ENCODE measurements at regions not wholly inside any gene's neighbourhood (a gene's known extent, or its start where the extent isn't known, plus 50 kb on each side); places are given as distances from the start of the nearest gene placed in this dataset.

DNA sequence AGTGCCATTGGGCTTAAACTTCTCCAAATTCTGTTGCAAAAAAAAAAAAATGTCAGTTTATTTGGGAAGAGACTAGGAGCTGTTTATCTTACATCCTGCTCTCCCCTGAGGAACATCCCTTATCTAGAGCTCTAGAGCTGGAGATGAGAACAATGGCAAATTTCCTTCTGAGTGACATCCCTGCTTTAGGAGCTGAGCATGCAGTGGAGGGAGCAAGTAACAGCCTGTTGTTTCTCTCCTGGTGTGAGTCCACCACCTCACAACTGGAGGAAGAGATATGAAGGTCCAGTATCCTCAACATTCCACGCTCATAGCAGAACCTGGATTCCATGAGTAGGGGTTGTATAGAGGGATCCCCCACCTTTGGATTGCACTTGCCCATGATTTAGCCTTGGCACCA, 676.4 kb downstream of the PCDH18 start:
- Histone ChIP-seq H3K4me1 (ENCODE audit: control insufficient read depth, insufficient read depth, low read length) (no peaks in the 10 kb centered on the region), H3K9me3 (ENCODE audit: control insufficient read depth, insufficient read depth, low read depth, low read length) (no peaks in the 10 kb centered on the region), H3K27me3 (ENCODE audit: control insufficient read depth, insufficient read depth, low read length) (no peaks in the 10 kb centered on the region), H3K4me3 (ENCODE audit: low read depth in 2 of 2, low read length in 2 of 2) (no peak overlapping the region), H3K36me3 (ENCODE audit: control insufficient read depth, insufficient read depth, low read length) (no peaks in the 10 kb centered on the region), H3K27ac (ENCODE audit: low read length) (no peak overlapping the region)
- no peak for ATAC-seq
- ChIA-PET POLR2A (no interaction called here), CTCF (no interaction called here)
- no peak for DNase-seq (ENCODE audit: low read depth, low spot score)
- intact Hi-C loops (cut with micrococcal nuclease; ENCODE audit: unreplicated experiment) = no loop called here
- in situ Hi-C loops (cut with HindIII; ENCODE audit: low pct_unique_long_range_greater_than_20kb, low sequenced_read_pairs) = no loop called here
- TF ChIP-seq TCF7L2 (IDR thresholded peaks at IDR 0.05; ENCODE audit: low read depth, low read length) = no peak
- no peak for TF ChIP-seq SIN3A (IDR thresholded peaks at IDR 0.05; ENCODE audit: borderline replicate concordance, insufficient read depth, low read depth, low read length)
- TF ChIP-seq, protein P1, sequence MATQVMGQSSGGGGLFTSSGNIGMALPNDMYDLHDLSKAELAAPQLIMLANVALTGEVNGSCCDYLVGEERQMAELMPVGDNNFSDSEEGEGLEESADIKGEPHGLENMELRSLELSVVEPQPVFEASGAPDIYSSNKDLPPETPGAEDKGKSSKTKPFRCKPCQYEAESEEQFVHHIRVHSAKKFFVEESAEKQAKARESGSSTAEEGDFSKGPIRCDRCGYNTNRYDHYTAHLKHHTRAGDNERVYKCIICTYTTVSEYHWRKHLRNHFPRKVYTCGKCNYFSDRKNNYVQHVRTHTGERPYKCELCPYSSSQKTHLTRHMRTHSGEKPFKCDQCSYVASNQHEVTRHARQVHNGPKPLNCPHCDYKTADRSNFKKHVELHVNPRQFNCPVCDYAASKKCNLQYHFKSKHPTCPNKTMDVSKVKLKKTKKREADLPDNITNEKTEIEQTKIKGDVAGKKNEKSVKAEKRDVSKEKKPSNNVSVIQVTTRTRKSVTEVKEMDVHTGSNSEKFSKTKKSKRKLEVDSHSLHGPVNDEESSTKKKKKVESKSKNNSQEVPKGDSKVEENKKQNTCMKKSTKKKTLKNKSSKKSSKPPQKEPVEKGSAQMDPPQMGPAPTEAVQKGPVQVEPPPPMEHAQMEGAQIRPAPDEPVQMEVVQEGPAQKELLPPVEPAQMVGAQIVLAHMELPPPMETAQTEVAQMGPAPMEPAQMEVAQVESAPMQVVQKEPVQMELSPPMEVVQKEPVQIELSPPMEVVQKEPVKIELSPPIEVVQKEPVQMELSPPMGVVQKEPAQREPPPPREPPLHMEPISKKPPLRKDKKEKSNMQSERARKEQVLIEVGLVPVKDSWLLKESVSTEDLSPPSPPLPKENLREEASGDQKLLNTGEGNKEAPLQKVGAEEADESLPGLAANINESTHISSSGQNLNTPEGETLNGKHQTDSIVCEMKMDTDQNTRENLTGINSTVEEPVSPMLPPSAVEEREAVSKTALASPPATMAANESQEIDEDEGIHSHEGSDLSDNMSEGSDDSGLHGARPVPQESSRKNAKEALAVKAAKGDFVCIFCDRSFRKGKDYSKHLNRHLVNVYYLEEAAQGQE (IDR thresholded peaks at IDR 0.05; ENCODE audit: insufficient read depth in 1 of 2, low read depth in 2 of 2, low read length in 1 of 2) = no peak
- no peak for TF ChIP-seq POLR2AphosphoS5 (IDR thresholded peaks at IDR 0.05; ENCODE audit: low read depth, low read length)
- TF ChIP-seq, protein P2, sequence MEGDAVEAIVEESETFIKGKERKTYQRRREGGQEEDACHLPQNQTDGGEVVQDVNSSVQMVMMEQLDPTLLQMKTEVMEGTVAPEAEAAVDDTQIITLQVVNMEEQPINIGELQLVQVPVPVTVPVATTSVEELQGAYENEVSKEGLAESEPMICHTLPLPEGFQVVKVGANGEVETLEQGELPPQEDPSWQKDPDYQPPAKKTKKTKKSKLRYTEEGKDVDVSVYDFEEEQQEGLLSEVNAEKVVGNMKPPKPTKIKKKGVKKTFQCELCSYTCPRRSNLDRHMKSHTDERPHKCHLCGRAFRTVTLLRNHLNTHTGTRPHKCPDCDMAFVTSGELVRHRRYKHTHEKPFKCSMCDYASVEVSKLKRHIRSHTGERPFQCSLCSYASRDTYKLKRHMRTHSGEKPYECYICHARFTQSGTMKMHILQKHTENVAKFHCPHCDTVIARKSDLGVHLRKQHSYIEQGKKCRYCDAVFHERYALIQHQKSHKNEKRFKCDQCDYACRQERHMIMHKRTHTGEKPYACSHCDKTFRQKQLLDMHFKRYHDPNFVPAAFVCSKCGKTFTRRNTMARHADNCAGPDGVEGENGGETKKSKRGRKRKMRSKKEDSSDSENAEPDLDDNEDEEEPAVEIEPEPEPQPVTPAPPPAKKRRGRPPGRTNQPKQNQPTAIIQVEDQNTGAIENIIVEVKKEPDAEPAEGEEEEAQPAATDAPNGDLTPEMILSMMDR (IDR thresholded peaks at IDR 0.05) = no peak
- no TSS peak for BruUV-seq (replicated peaks)

DNA sequence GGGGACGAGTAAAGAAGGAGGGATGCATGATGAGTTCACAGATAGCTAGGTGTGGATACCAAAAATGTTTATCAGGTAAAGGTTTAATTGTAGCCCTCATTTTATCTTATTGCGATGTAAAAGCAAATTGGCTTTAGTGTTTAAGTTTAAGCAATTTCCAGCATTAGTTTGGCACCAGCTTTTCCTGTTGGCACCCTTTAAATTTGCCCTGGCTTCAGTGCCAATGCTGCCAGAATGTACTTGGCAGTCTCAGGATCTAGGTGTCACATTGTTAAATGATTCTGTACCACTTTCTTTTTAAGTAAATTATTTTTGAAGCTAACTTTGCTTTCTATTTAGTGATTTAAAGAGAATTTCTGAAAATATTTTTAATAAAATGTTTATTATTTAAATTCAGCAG, 681.8 kb downstream of the PCDH18 start:
- no peaks in the 10 kb centered on the region for H3K36me3 ChIP-seq (ENCODE audit: control insufficient read depth, insufficient read depth, low read length)
- no peak for TF ChIP-seq SIN3A (IDR thresholded peaks at IDR 0.05; ENCODE audit: borderline replicate concordance, insufficient read depth, low read depth, low read length)
- TF ChIP-seq, protein P2 (IDR thresholded peaks at IDR 0.05) = no peak
- no peak for TF ChIP-seq TCF7L2 (IDR thresholded peaks at IDR 0.05; ENCODE audit: low read depth, low read length)
- TF ChIP-seq, protein P1 (IDR thresholded peaks at IDR 0.05; ENCODE audit: insufficient read depth in 1 of 2, low read depth in 2 of 2, low read length in 1 of 2) = no peak
- no peak for TF ChIP-seq POLR2AphosphoS5 (IDR thresholded peaks at IDR 0.05; ENCODE audit: low read depth, low read length)
- CTCF ChIA-PET = no interaction called here
- H3K27me3 ChIP-seq (ENCODE audit: control insufficient read depth, insufficient read depth, low read length) = no peaks in the 10 kb centered on the region
- no peak overlapping the region for H3K27ac ChIP-seq (ENCODE audit: low read length)
- POLR2A ChIA-PET = no interaction called here
- H3K4me1 ChIP-seq (ENCODE audit: control insufficient read depth, insufficient read depth, low read length) = no peaks in the 10 kb centered on the region
- DNase-seq (ENCODE audit: low read depth, low spot score) (no peak), ATAC-seq (no peak)
- in situ Hi-C loops (cut with HindIII; ENCODE audit: low pct_unique_long_range_greater_than_20kb, low sequenced_read_pairs) (no loop called here), intact Hi-C loops (cut with micrococcal nuclease; ENCODE audit: unreplicated experiment) (no loop called here)
- no peak overlapping the region for H3K4me3 ChIP-seq (ENCODE audit: low read depth in 2 of 2, low read length in 2 of 2)
- no peaks in the 10 kb centered on the region for H3K9me3 ChIP-seq (ENCODE audit: control insufficient read depth, insufficient read depth, low read depth, low read length)
- no TSS peak for BruUV-seq (replicated peaks)

Data from Panc1 (cell line).